IMR-90 (cell line): ENCODE measurements at regions not wholly inside any gene's neighbourhood (a gene's known extent, or its start where the extent isn't known, plus 50 kb on each side); places are given as distances from the start of the nearest gene placed in this dataset.

ENCODE experiments used
- ATAC-seq: fragments of 200-7000 bp; cut with Tn5 transposase; 2 replicates; pipeline ENCODE4 v1.9.1; 2020; ENCODE audit warnings: low read depth, mild to moderate bottlenecking, moderate library complexity
- BruUV-seq: library from RNA; stranded (reverse); fragments of 400-500 nt; replicated peaks from 2 replicates; lab custom pipeline; 2021; lab: Mats Ljungman, UMichigan
- CTCF ChIA-PET: fragments of 300-600 bp; formaldehyde crosslinking; extraction: SDS; loops from one replicate; lab custom pipeline; 2021; ENCODE audit warnings: antibody characterized with exemption; lab: Yijun Ruan, JAX
- POLR2A ChIA-PET: fragments of 300-600 bp; sonication (Branson Sonifier 250); formaldehyde crosslinking; loops from one replicate; lab custom pipeline; 2022; ENCODE audit warnings: antibody characterized with exemption; ENCODE audit not compliant: unreplicated experiment; lab: Charles Lee
- DNase-seq: peaks from one replicate; pipeline ENCODE4 v3.0.0; 2013
- H2AFZ ChIP-seq: replicated peaks from 2 replicates; pipeline ENCODE3; 2013; ENCODE audit warnings: low read length, mild to moderate bottlenecking; ENCODE audit not compliant: poor library complexity
- H2AK5ac ChIP-seq: 2 replicates; pipeline ENCODE4 v1.6.1; 2013; ENCODE audit warnings: low read depth, low read length, inconsistent platforms
- H2AK9ac ChIP-seq: replicated peaks from 2 replicates; pipeline ENCODE3; 2013; ENCODE audit warnings: mild to moderate bottlenecking, low read depth, low read length, moderate library complexity; ENCODE audit not compliant: poor library complexity
- H2BK120ac ChIP-seq: 2 replicates; pipeline ENCODE4 v1.6.1; 2013; ENCODE audit warnings: low read depth, low read length, inconsistent platforms
- H2BK15ac ChIP-seq: 3 replicates; pipeline ENCODE4 v1.6.1; 2013; ENCODE audit warnings: low read depth, low read length, inconsistent platforms
- H2BK20ac ChIP-seq: 2 replicates; pipeline ENCODE4 v1.6.1; 2013; ENCODE audit warnings: low read depth, mild to moderate bottlenecking, inconsistent platforms, low read length, moderate library complexity
- H2BK5ac ChIP-seq: 2 replicates; pipeline ENCODE4 v1.6.1; 2013; ENCODE audit warnings: mild to moderate bottlenecking, low read depth, low read length, inconsistent platforms; ENCODE audit not compliant: poor library complexity, severe bottlenecking
- H3K14ac ChIP-seq: replicated peaks from 2 replicates; pipeline ENCODE4 v1.6.1; 2013; ENCODE audit warnings: low read depth, low read length, inconsistent platforms
- H3K18ac ChIP-seq: 2 replicates; pipeline ENCODE4 v1.6.1; 2013; ENCODE audit warnings: low read depth, low read length, control low read depth
- H3K23ac ChIP-seq: 2 replicates; pipeline ENCODE4 v1.6.1; 2013; ENCODE audit warnings: low read depth, low read length, inconsistent platforms
- H3K27ac ChIP-seq: 2 replicates; pipeline ENCODE4 v1.5.1; 2013; ENCODE audit warnings: mild to moderate bottlenecking, control low read depth, low read length; ENCODE audit not compliant: insufficient read depth
- H3K27me3 ChIP-seq: 2 replicates; pipeline ENCODE4 v1.6.1; 2013; ENCODE audit warnings: low read length; ENCODE audit not compliant: control insufficient read depth, insufficient read depth
- H3K36me3 ChIP-seq: 2 replicates; pipeline ENCODE4 v1.6.1; 2013; ENCODE audit warnings: low read length, mixed read lengths; ENCODE audit not compliant: control insufficient read depth, insufficient read depth
- H3K4ac ChIP-seq: 2 replicates; pipeline ENCODE4 v1.6.1; 2013; ENCODE audit warnings: low read depth, low read length, inconsistent platforms
- H3K4me1 ChIP-seq: 2 replicates; pipeline ENCODE4 v1.6.1; 2013; ENCODE audit warnings: low read length, mixed read lengths; ENCODE audit not compliant: control insufficient read depth, insufficient read depth
- H3K4me2 ChIP-seq: 2 replicates; pipeline ENCODE4 v1.6.1; 2013; ENCODE audit warnings: low read depth, mild to moderate bottlenecking, control low read depth, low read length, moderate library complexity
- H3K4me3 ChIP-seq: 2 replicates; pipeline ENCODE4 v1.5.1; 2013; ENCODE audit warnings: low read depth, mild to moderate bottlenecking, control low read depth, low read length, moderate library complexity; ENCODE audit not compliant: insufficient read depth
- H3K56ac ChIP-seq: 2 replicates; pipeline ENCODE4 v1.6.1; 2013; ENCODE audit warnings: low read length, inconsistent platforms; ENCODE audit not compliant: insufficient read depth; ENCODE audit errors: extremely low read depth
- H3K79me1 ChIP-seq, 2 experiments: 2 replicates each; pipeline ENCODE4 v1.6.1; 2013; ENCODE audit warnings: low read length in 2 of 2, inconsistent platforms in 1 of 2, low read depth in 1 of 2
- H3K9ac ChIP-seq: 2 replicates; pipeline ENCODE4 v1.6.1; 2013; ENCODE audit warnings: low read depth, low read length, control low read depth
- H3K9me1 ChIP-seq: 2 replicates; pipeline ENCODE4 v1.6.1; 2013; ENCODE audit warnings: low read length, inconsistent platforms; ENCODE audit not compliant: insufficient read depth
- H3K9me3 ChIP-seq: 2 replicates; pipeline ENCODE4 v1.6.1; 2013; ENCODE audit warnings: low read length; ENCODE audit not compliant: control insufficient read depth, insufficient read depth
- H4K20me1 ChIP-seq: 2 replicates; pipeline ENCODE4 v1.6.1; 2013; ENCODE audit warnings: low read length, inconsistent platforms; ENCODE audit not compliant: insufficient read depth
- H4K5ac ChIP-seq: 2 replicates; pipeline ENCODE4 v1.6.1; 2013; ENCODE audit warnings: mild to moderate bottlenecking, low read depth, low read length, control low read depth
- H4K8ac ChIP-seq, 2 experiments: 2 replicates each; pipeline ENCODE4 v1.6.1; 2013; ENCODE audit warnings: low read depth in 2 of 2, low read length in 2 of 2, control low read depth in 1 of 2, inconsistent platforms in 1 of 2
- H4K91ac ChIP-seq: 2 replicates; pipeline ENCODE4 v1.6.1; 2013; ENCODE audit warnings: low read depth, low read length, inconsistent platforms; ENCODE audit not compliant: insufficient read depth
- NFE2L2 ChIP-seq: fragments of 150-350 bp; IDR thresholded peaks from 2 replicates; pipeline ENCODE4 v1.6.1; 2016; ENCODE audit warnings: low read depth, mild to moderate bottlenecking, low read length
- WGBS, 2 experiments: methylation state at CpG; one replicate each; pipeline versions ENCODE4 v1.1.5 to v1.1.7; 2013; ENCODE audit warnings: missing lambda C conversion rate in 2 of 2; ENCODE audit not compliant: insufficient read length in 1 of 2; ENCODE audit errors: extremely low coverage in 2 of 2; 5-methylcytosine and 5-hydroxymethylcytosine counted together
- dilution Hi-C: fragments of 300-500 bp; cut with HindIII; formaldehyde crosslinking; loops from one replicate; pipeline ENCODE4 v1.14.3; 2018; ENCODE audit warnings: low sequenced_read_pairs; ENCODE audit not compliant: unreplicated experiment
- in situ Hi-C: fragments of 300-500 bp; cut with MboI; formaldehyde crosslinking; loops from 3 replicates; pipeline ENCODE4 v1.14.3; 2019; ENCODE audit warnings: low sequenced_read_pairs, inconsistent platforms, mixed read lengths
- intact Hi-C: fragments of 100-400 bp; cut with micrococcal nuclease; formaldehyde crosslinking; loops from 2 replicates; pipeline ENCODE4 v1.10.0; 2022
- TF ChIP-seq, protein P1 (sequence below): fragments of 150-350 bp; IDR thresholded peaks from 2 replicates; pipeline ENCODE4 v1.6.1; 2017; ENCODE audit warnings: mild to moderate bottlenecking, antibody characterized with exemption, low read length, low read depth

DNA sequence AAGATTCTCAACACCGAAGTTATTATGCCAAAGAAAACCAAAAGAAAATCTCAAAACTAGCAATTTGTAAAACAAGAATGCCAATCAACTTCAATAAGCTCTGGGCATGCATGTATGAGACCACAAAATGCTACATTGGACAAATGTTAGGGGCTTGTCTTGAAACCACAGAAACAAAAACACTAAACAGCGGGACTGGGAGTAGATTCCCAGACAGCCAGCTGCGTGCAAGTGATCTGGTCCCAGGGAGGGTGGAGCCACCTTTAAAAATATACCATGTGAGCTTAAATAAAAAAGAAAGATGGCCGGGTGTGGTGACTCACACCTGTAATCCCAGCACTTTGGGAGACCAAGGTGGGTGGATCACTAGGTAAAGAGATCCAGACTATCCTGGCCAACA, 163.6 kb upstream of the PRICKLE2 start:
- Histone ChIP-seq H3K23ac (no peak overlapping the region), H3K4me2 (no peak overlapping the region), H2AK9ac (no peak overlapping the region), H2BK20ac (no peak overlapping the region), H2BK15ac (no peak overlapping the region), H3K56ac (no peak overlapping the region), H3K79me1 (no peaks in the 10 kb centered on the region), H2AFZ (no peak overlapping the region), H2BK5ac (no peak overlapping the region), H3K4ac (no peak overlapping the region), H2AK5ac (no peak overlapping the region), H3K4me1 (0 out of 2 replicates have a peak, but pooled peaks cover 2% of the 10 kb centered on the region), H3K27ac (no peak overlapping the region), H4K8ac (no peak overlapping the region), H3K36me3 (0 out of 2 replicates have a peak, but pooled peaks cover 2% of the 10 kb centered on the region), H2BK120ac (no peak overlapping the region), H4K20me1 (no peaks in the 10 kb centered on the region), H3K4me3 (no peak overlapping the region), H3K14ac (no peak overlapping the region), H3K18ac (no peak overlapping the region), H3K27me3 (no peaks in the 10 kb centered on the region), H4K5ac (no peak overlapping the region), H3K9ac (no peak overlapping the region), H4K91ac (no peak overlapping the region), H3K9me3 (no peaks in the 10 kb centered on the region), H3K9me1 (peaks cover 4% of the 10 kb centered on the region; the same call in 1 of the 2 replicates)
- TF ChIP-seq, protein P1, sequence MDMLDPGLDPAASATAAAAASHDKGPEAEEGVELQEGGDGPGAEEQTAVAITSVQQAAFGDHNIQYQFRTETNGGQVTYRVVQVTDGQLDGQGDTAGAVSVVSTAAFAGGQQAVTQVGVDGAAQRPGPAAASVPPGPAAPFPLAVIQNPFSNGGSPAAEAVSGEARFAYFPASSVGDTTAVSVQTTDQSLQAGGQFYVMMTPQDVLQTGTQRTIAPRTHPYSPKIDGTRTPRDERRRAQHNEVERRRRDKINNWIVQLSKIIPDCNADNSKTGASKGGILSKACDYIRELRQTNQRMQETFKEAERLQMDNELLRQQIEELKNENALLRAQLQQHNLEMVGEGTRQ, result no peak
- TF ChIP-seq NFE2L2, result no peak
- ChIA-PET CTCF (interaction anchor here (0.6 kb wide), 1 partner anchor 334 kb away, joined by 3 read pairs; no protein-coding TSS in a partner anchor), POLR2A (no interaction called here)
- in situ Hi-C loops (no loop called here), intact Hi-C loops (no loop called here), dilution Hi-C loops (no loop called here)
- no peak for ATAC-seq
- BruUV-seq, result no TSS peak
- DNase-seq, result no peak
- WGBS, 2 experiments, result no CpG with 5 or more reads among the region's 4 CpGs
